WERI-Rb-1 (cell line): ENCODE measurements at regions not wholly inside any gene's neighbourhood (a gene's known extent, or its start where the extent isn't known, plus 50 kb on each side); places are given as distances from the start of the nearest gene placed in this dataset.
"Not testable (repeated sequence)": the region's sequence is repeated elsewhere in the genome, so short reads cannot be mapped to it uniquely, and the experiment has no call there.

Experiments
- DNase-seq: peaks from one replicate; pipeline ENCODE4 v3.0.0-alpha.2; 2020
- H3K27ac ChIP-seq: fragments of 250-450 bp; sonication (Bioruptor Pico); 2 replicates; pipeline ENCODE4 v1.5.1; 2020; ENCODE audit warnings: mild to moderate bottlenecking, moderate library complexity
- H3K27me3 ChIP-seq: fragments of 250-450 bp; sonication (Bioruptor Pico); 2 replicates; pipeline ENCODE4 v1.5.1; 2021; ENCODE audit warnings: mild to moderate bottlenecking, low read depth, moderate library complexity; ENCODE audit not compliant: insufficient read depth, severe bottlenecking
- H3K36me3 ChIP-seq: fragments of 250-450 bp; sonication (Bioruptor Pico); 2 replicates; pipeline ENCODE4 v1.5.1; 2020; ENCODE audit warnings: mild to moderate bottlenecking, moderate library complexity
- H3K4me3 ChIP-seq: 2 replicates; pipeline ENCODE4 v1.5.1; 2011; ENCODE audit warnings: low read depth, mild to moderate bottlenecking, control low read depth, low read length
- H3K9me3 ChIP-seq: fragments of 250-450 bp; sonication (Bioruptor Pico); 2 replicates; pipeline ENCODE4 v1.5.1; 2021; ENCODE audit warnings: mild to moderate bottlenecking, moderate library complexity; ENCODE audit not compliant: severe bottlenecking
- TF ChIP-seq, protein P1 (sequence below): IDR thresholded peaks from 2 replicates; pipeline ENCODE4 v1.5.1; 2011; ENCODE audit warnings: low read depth, mild to moderate bottlenecking, control low read depth, inconsistent platforms, low read length

DNA sequence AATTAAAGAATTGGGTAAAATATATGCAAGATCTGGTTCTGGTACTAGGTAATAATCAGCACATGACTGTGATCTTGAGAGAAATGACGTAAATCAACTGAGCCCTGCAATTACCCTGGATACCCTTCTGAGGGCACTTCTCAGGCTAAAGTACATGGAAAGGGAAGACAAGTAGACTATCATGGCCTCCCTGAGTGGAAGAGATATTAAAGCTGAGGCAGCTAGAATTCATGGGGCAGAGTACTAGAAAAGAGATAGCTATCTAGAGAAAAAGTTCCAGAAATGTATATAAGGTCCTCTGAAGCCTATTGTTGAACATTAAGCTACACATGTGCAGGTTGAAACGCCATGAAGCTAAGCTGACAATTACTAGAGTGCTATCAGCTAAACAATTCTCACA, 249.6 kb downstream of the NKX6-1 start:
- Histone ChIP-seq H3K27me3 (no peaks in the 10 kb centered on the region), H3K27ac (no peak overlapping the region), H3K4me3 (no peak overlapping the region), H3K9me3 (no peaks in the 10 kb centered on the region), H3K36me3 (no peaks in the 10 kb centered on the region)
- TF ChIP-seq, protein P1, sequence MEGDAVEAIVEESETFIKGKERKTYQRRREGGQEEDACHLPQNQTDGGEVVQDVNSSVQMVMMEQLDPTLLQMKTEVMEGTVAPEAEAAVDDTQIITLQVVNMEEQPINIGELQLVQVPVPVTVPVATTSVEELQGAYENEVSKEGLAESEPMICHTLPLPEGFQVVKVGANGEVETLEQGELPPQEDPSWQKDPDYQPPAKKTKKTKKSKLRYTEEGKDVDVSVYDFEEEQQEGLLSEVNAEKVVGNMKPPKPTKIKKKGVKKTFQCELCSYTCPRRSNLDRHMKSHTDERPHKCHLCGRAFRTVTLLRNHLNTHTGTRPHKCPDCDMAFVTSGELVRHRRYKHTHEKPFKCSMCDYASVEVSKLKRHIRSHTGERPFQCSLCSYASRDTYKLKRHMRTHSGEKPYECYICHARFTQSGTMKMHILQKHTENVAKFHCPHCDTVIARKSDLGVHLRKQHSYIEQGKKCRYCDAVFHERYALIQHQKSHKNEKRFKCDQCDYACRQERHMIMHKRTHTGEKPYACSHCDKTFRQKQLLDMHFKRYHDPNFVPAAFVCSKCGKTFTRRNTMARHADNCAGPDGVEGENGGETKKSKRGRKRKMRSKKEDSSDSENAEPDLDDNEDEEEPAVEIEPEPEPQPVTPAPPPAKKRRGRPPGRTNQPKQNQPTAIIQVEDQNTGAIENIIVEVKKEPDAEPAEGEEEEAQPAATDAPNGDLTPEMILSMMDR = no peak
- DNase-seq = no peak

DNA sequence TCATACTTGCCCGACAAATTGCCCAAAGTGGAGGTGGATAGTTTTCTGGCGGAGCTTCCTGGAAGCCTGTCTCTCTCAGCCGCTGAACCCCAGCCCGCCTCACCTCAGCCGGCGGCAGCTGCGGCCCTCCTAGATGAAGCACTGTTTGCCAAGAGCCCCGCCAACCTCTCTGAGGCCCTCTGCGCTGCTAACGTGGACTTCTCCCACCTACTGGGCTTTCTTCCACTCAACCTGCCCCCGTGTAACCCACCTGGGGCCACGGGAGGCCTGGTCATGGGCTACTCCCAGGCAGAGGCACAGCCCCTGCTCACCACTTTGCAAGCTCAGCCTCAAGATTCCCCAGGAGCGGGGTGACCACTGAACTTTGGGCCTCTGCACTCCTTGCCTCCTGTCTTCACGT, 254.1 kb downstream of the NKX6-1 start:
- DNase-seq, H3K4me3 ChIP-seq, H3K9me3 ChIP-seq, H3K27ac ChIP-seq, H3K27me3 ChIP-seq, H3K36me3 ChIP-seq: not testable (repeated sequence)

DNA sequence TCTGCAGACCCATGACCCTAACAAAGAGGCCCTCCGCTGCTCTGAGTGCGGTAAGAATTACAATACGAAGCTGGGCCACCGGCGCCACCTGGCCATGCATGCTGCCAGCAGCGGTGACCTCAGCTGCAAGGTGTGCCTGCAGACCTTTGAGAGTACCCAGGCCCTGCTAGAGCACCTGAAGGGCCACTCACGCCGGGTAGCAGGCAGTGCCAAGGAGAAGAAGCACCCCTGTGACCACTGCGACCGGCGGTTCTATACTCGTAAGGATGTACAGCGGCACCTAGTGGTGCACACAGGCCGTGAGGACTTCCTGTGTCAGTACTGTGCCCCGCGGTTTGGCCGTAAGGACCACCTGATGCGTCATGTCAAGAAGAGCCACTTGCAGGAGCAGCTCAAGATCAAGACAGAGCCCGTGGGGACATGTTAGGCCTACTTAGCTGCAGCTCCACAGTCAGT, 254.7 kb downstream of the NKX6-1 start:
- not testable (repeated sequence) for H3K27ac ChIP-seq, H3K4me3 ChIP-seq, H3K36me3 ChIP-seq, H3K27me3 ChIP-seq, H3K9me3 ChIP-seq
- DNase-seq = peak; percentile 48
- TF ChIP-seq, protein P1 = peak; percentile 46

DNA sequence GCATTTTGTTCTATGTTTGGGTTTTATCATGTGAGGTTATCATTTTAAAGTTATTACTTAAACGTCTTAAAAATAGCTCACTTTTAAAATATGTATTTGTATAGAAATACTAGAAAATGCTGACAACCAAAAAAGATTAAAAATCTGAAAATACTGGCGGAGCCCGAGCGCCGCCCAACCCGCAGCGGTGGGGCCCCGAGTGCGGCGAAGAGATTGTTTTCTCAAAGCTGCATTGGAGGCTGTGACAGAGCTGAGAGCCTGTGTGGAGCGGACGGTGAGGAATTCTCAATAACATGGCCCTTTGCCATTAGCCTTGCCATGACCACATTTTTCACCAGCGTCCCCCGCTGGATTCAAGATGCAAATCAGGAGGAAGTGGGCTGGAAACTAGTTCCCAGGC, 255.4 kb downstream of the NKX6-1 start:
- H3K27me3 ChIP-seq = no peaks in the 10 kb centered on the region
- no peak overlapping the region for H3K4me3 ChIP-seq
- H3K9me3 ChIP-seq = no peaks in the 10 kb centered on the region
- H3K27ac ChIP-seq = no peak overlapping the region
- no peak for DNase-seq
- no peaks in the 10 kb centered on the region for H3K36me3 ChIP-seq
- TF ChIP-seq, protein P1 = no peak

DNA sequence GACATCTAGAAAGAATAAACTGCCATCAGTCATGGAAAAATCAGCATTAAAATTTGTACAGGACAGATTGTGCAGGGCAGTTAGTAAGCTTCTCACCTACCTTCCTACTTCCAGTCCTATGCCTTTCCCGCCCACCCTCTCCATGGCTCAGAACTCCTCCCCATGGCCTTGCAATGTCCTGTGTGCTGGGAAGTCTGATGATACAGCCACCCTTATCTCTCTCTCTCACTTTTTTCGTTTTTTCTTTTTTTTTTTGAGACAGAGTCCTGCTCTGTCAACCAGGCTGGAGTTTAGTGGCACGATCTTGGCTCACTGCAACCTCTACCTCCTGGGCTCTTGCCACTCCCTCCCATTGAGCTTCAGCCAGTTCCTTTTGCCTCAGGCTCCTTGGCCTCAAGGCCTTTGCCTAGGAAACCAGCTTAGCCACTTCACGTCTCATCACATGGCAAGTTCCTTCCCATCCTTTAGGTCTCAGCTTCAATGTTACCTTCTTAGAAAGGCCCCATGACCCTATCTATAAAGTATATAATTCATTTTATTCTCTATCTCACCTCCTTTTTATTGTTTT, 259.7 kb downstream of the NKX6-1 start:
- no peak for DNase-seq
- TF ChIP-seq, protein P1 = no peak
- Histone ChIP-seq H3K27me3 (no peaks in the 10 kb centered on the region), H3K36me3 (no peaks in the 10 kb centered on the region), H3K9me3 (no peaks in the 10 kb centered on the region), H3K27ac (no peak overlapping the region), H3K4me3 (no peak overlapping the region)

DNA sequence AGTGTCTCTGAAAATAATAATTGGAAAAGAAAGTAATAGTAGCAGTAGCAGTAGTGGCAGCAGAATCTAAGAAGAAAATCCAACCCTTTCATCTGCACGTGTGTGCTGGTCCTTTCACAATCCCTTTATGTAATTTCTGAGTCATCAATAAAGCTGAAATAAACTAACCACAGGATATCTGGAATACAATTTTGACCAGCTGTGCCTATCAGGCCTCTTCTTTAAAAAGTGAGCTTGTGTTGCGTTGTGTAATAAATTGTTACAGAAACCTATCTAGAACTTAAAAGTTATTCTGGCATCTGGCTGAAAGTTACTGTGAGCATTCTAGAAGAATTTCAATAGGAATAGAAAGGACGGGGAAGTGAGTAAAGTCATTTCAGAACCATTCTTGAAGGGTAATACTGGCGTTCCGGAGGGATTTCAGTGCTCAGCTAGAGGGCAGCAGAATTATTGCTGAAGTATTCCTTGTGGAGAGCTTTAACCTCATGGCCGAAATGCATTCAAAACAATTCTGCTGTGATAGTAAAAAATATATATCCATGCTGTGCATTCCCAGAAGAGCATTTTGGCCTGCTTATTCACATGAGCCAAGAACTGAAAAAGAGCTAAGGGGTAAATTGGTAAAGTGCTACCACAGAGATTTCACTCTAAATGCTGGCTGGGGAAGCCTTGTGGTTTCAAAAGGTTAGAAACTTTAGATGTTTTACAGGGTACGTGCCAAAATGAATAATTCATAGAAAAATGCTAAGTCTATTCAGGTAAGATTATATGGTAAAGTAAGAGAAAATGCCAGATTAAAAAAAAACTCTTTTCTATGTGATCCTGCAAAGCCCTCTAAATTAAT, 260.6 kb downstream of the NKX6-1 start:
- Histone ChIP-seq H3K27ac (no peak overlapping the region), H3K4me3 (no peak overlapping the region), H3K9me3 (no peaks in the 10 kb centered on the region), H3K27me3 (no peaks in the 10 kb centered on the region), H3K36me3 (no peaks in the 10 kb centered on the region)
- TF ChIP-seq, protein P1 = no peak
- no peak for DNase-seq
